Effector memory CD4-positive, alpha-beta T cell (primary cell): ENCODE measurements at regions not wholly inside any gene's neighbourhood (a gene's known extent, or its start where the extent isn't known, plus 50 kb on each side); places are given as distances from the start of the nearest gene placed in this dataset.
"Not testable (repeated sequence)": the region's sequence is repeated elsewhere in the genome, so short reads cannot be mapped to it uniquely, and the experiment has no call there.

Experiments
- DNase-seq, 3 donors: peaks; one replicate each; pipeline ENCODE4 v3.0.0-alpha.2; 2020
- H3K27ac ChIP-seq: 2 replicates; pipeline ENCODE4 v1.7.0; 2013; ENCODE audit warnings: mild to moderate bottlenecking, low read length, moderate library complexity; ENCODE audit not compliant: insufficient read depth, poor library complexity, severe bottlenecking
- H3K27me3 ChIP-seq: replicated peaks from 2 replicates; pipeline ENCODE4 v1.7.0; 2013; ENCODE audit warnings: mild to moderate bottlenecking, low read length; ENCODE audit not compliant: insufficient read depth, control insufficient read depth, poor library complexity, severe bottlenecking
- H3K36me3 ChIP-seq: 2 replicates; pipeline ENCODE4 v1.7.0; 2013; ENCODE audit warnings: mild to moderate bottlenecking, low read length, moderate library complexity; ENCODE audit not compliant: control insufficient read depth, insufficient read depth
- H3K4me1 ChIP-seq: 2 replicates; pipeline ENCODE4 v1.7.0; 2013; ENCODE audit warnings: low read length, mild to moderate bottlenecking; ENCODE audit not compliant: control insufficient read depth, insufficient read depth, poor library complexity, severe bottlenecking
- H3K4me3 ChIP-seq: 2 replicates; pipeline ENCODE4 v1.7.0; 2013; ENCODE audit warnings: low read length, low read depth, mild to moderate bottlenecking; ENCODE audit not compliant: insufficient read depth, poor library complexity, severe bottlenecking
- H3K9me3 ChIP-seq: 2 replicates; pipeline ENCODE4 v1.7.0; 2013; ENCODE audit warnings: mild to moderate bottlenecking, low read length, moderate library complexity; ENCODE audit not compliant: control insufficient read depth

- H3K27me3 ChIP-seq, H3K27ac ChIP-seq, H3K9me3 ChIP-seq, DNase-seq, H3K4me1 ChIP-seq, H3K4me3 ChIP-seq: not testable (repeated sequence)
- H3K36me3 ChIP-seq = peaks cover 20% of the 10 kb centered on the region
Observed at GRCh38 chr21:33965662-33966061, 50.1 kb upstream of the ATP5PO start.
